ENCODE measurements at regions not wholly inside any gene's neighbourhood (a gene's known extent, or its start where the extent isn't known, plus 50 kb on each side); places are given as distances from the start of the nearest gene placed in this dataset.
A peak's percentile ranks its signal among the peaks of the same experiment; 100 is the strongest.
"Not testable (repeated sequence)": the region's sequence is repeated elsewhere in the genome, so short reads cannot be mapped to it uniquely, and the experiment has no call there.

- DNase-seq, result no peak
These were observed 897.2 kb downstream of the DIAPH3 start for GRCh38 chr13:59266478-59267063.

GRCh38 chr13:59269476-59269875, 894.3 kb downstream of the DIAPH3 start:
- no peak for DNase-seq

- DNase-seq, result no peak
These were observed 893.4 kb downstream of the DIAPH3 start for GRCh38 chr13:59270327-59270726.

- no peak for DNase-seq
These were observed 888.6 kb downstream of the DIAPH3 start for GRCh38 chr13:59274958-59275727.

- DNase-seq, result no peak
These were observed 887.3 kb downstream of the DIAPH3 start for GRCh38 chr13:59276436-59276835.

GRCh38 chr13:59277106-59277505, 886.6 kb downstream of the DIAPH3 start:
- DNase-seq, result no peak

GRCh38 chr13:59279028-59279427, 884.7 kb downstream of the DIAPH3 start:
- no peak for DNase-seq

GRCh38 chr13:59279576-59279975, 884.2 kb downstream of the DIAPH3 start:
- DNase-seq, result no peak

- no peak for DNase-seq
These were observed 883.4 kb downstream of the DIAPH3 start for GRCh38 chr13:59280297-59280696.

- DNase-seq, result no peak
These were observed 882.3 kb downstream of the DIAPH3 start for GRCh38 chr13:59281453-59281852.

- DNase-seq, result not testable (repeated sequence)
These were observed 871.5 kb downstream of the DIAPH3 start for GRCh38 chr13:59292240-59292639.

- no peak for DNase-seq
These were observed 864.1 kb downstream of the DIAPH3 start for GRCh38 chr13:59299584-59299983.

- no peak for DNase-seq
These were observed 863.2 kb downstream of the DIAPH3 start for GRCh38 chr13:59300355-59301173.

- DNase-seq, result no peak
These were observed 862.6 kb downstream of the DIAPH3 start for GRCh38 chr13:59301174-59301567.

GRCh38 chr13:59303433-59303832, 860.3 kb downstream of the DIAPH3 start:
- no peak for DNase-seq

GRCh38 chr13:59304596-59304995, 859.1 kb downstream of the DIAPH3 start:
- DNase-seq, result no peak

GRCh38 chr13:59305896-59306295, 857.8 kb downstream of the DIAPH3 start:
- no peak for DNase-seq

GRCh38 chr13:59312776-59313175, 851.0 kb downstream of the DIAPH3 start:
- DNase-seq, result no peak

GRCh38 chr13:59318320-59318930, 845.3 kb downstream of the DIAPH3 start:
- DNase-seq, result peak; percentile 70

- no peak for DNase-seq
These were observed 844.5 kb downstream of the DIAPH3 start for GRCh38 chr13:59319276-59319675.

GRCh38 chr13:59320021-59320420, 843.7 kb downstream of the DIAPH3 start:
- no peak for DNase-seq

GRCh38 chr13:59324401-59324800, 839.3 kb downstream of the DIAPH3 start:
- not testable (repeated sequence) for DNase-seq

- no peak for DNase-seq
These were observed 837.0 kb downstream of the DIAPH3 start for GRCh38 chr13:59326717-59327116.
